Femur (tissue), 1 donor: ENCODE measurements at regions not wholly inside any gene's neighbourhood (a gene's known extent, or its start where the extent isn't known, plus 50 kb on each side); places are given as distances from the start of the nearest gene placed in this dataset.

Experiments
- DNase-seq: peaks from one replicate; pipeline ENCODE4 v3.0.0-alpha.2; 2017

- no peak for DNase-seq
Measured at GRCh38 chr9:38224941-38225340, 155.9 kb upstream of the SHB start.

GRCh38 chr9:38216572-38216971 lies 147.5 kb upstream of the SHB start:
- DNase-seq = no peak

GRCh38 chr9:38215465-38215864 lies 146.4 kb upstream of the SHB start:
- no peak for DNase-seq

GRCh38 chr9:38214432-38214831 lies 145.4 kb upstream of the SHB start:
- DNase-seq = no peak

- DNase-seq = no peak
Measured at GRCh38 chr9:38213631-38214299, 144.7 kb upstream of the SHB start.

- DNase-seq = no peak
Measured at GRCh38 chr9:38212016-38212415, 143.0 kb upstream of the SHB start.

- DNase-seq = no peak
Measured at GRCh38 chr9:38211002-38211401, 142.0 kb upstream of the SHB start.

GRCh38 chr9:38208206-38208901 lies 139.3 kb upstream of the SHB start:
- DNase-seq = no peak

GRCh38 chr9:38207247-38207778 lies 138.3 kb upstream of the SHB start:
- DNase-seq = no peak

GRCh38 chr9:38205279-38205678 lies 136.3 kb upstream of the SHB start:
- no peak for DNase-seq

GRCh38 chr9:38202336-38202938 lies 133.4 kb upstream of the SHB start:
- no peak for DNase-seq

- no peak for DNase-seq
Measured at GRCh38 chr9:38201844-38202243, 132.8 kb upstream of the SHB start.

GRCh38 chr9:38200431-38200830 lies 131.4 kb upstream of the SHB start:
- DNase-seq = no peak

GRCh38 chr9:38198140-38198539 lies 129.1 kb upstream of the SHB start:
- DNase-seq = no peak

- no peak for DNase-seq
Measured at GRCh38 chr9:38196714-38197113, 127.7 kb upstream of the SHB start.

GRCh38 chr9:38195737-38196161 lies 126.7 kb upstream of the SHB start:
- no peak for DNase-seq

GRCh38 chr9:38194870-38195269 lies 125.8 kb upstream of the SHB start:
- DNase-seq = no peak

GRCh38 chr9:38192731-38193265 lies 123.8 kb upstream of the SHB start:
- no peak for DNase-seq

GRCh38 chr9:38186404-38187115 lies 117.5 kb upstream of the SHB start:
- no peak for DNase-seq

- no peak for DNase-seq
Measured at GRCh38 chr9:38185647-38186403, 116.8 kb upstream of the SHB start.

- no peak for DNase-seq
Measured at GRCh38 chr9:38183994-38184568, 115.1 kb upstream of the SHB start.

- DNase-seq = no peak
Measured at GRCh38 chr9:38182321-38182720, 113.3 kb upstream of the SHB start.
